Hepatocyte (in vitro differentiated cells): ENCODE measurements at regions not wholly inside any gene's neighbourhood (a gene's known extent, or its start where the extent isn't known, plus 50 kb on each side); places are given as distances from the start of the nearest gene placed in this dataset.

Source experiments
- EZH2 ChIP-seq: fragments of 200-600 bp; sonication (generic); IDR thresholded peaks from 2 replicates; pipeline ENCODE4 v1.6.1; 2016; ENCODE audit warnings: antibody characterized with exemption, mild to moderate bottlenecking, borderline replicate concordance
- TF ChIP-seq, protein P1 (sequence below): fragments of 200-600 bp; sonication (generic); IDR thresholded peaks from 2 replicates; pipeline ENCODE4 v1.5.1; 2016; ENCODE audit warnings: antibody characterized with exemption, mild to moderate bottlenecking; ENCODE audit not compliant: poor library complexity

DNA sequence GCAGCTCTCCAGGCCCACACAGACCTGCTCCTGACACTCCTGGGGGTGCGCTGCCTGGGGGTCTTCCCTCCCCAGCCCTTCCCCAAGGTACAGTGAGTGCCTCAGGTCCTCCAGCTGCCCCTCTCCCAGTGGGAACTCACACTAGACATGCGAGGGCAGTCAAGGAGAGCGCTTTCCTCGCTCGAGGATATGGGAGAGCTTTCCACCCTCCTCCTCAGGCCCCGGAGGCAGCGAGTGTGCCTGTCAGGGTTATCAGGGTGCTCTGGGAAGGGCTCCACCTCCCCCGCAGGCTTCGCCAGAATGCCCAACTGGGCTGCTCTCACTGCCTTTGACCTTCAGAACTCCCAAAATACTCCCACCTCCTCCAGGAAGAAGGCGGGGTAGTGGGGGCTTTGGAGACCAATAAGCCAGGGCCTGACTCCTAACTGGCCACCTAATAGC is 85.7 kb upstream of the LAPTM4A start:
- TF ChIP-seq, protein P1, sequence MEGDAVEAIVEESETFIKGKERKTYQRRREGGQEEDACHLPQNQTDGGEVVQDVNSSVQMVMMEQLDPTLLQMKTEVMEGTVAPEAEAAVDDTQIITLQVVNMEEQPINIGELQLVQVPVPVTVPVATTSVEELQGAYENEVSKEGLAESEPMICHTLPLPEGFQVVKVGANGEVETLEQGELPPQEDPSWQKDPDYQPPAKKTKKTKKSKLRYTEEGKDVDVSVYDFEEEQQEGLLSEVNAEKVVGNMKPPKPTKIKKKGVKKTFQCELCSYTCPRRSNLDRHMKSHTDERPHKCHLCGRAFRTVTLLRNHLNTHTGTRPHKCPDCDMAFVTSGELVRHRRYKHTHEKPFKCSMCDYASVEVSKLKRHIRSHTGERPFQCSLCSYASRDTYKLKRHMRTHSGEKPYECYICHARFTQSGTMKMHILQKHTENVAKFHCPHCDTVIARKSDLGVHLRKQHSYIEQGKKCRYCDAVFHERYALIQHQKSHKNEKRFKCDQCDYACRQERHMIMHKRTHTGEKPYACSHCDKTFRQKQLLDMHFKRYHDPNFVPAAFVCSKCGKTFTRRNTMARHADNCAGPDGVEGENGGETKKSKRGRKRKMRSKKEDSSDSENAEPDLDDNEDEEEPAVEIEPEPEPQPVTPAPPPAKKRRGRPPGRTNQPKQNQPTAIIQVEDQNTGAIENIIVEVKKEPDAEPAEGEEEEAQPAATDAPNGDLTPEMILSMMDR = no peak
- TF ChIP-seq EZH2 = no peak
